ENCODE measurements at regions not wholly inside any gene's neighbourhood (a gene's known extent, or its start where the extent isn't known, plus 50 kb on each side); places are given as distances from the start of the nearest gene placed in this dataset.

DNA sequence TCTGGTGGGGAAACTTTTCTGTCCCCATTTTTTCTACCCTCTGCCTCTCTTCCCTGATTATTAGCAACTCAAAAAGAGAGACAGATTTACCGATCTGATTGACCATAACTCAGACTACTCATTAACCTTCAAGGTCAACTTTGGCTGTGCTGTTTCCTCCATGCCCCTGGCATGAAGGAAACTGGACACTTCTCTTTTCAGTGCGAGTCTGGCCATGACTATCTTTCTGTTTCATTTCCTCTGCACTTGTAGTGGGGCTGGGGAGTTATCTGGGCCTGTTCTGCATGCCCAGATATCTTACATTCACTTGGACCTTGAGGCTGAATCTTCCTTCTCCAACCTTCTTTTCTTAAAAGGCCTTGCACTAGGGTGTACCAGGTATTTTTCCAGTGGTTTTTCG lies 76.9 kb upstream of the SLCO2A1 start:
- Histone ChIP-seq H3K4me2 (ENCODE audit: low read depth, low read length) (no peak overlapping the region), H3K4me3 (ENCODE audit: insufficient read depth, low read depth, low read length) (no peak overlapping the region), H3K9me3 (ENCODE audit: control insufficient read depth, insufficient read depth, low read length) (peaks cover 2% of the 10 kb centered on the region), H4K20me1 (ENCODE audit: insufficient read depth, low read length) (no peaks in the 10 kb centered on the region), H3K27me3 (ENCODE audit: control insufficient read depth, insufficient read depth, low read length) (no peaks in the 10 kb centered on the region), H3K14ac (replicated peaks; ENCODE audit: low read depth, low read length) (no peak overlapping the region), H4K8ac (ENCODE audit: low read depth in 2 of 2, low read length in 2 of 2) (no peak overlapping the region), H3K4ac (ENCODE audit: low read depth, low read length) (no peak overlapping the region), H4K91ac (ENCODE audit: insufficient read depth, low read depth, low read length) (no peak overlapping the region), H2BK5ac (ENCODE audit: low read depth, low read length, poor library complexity, severe bottlenecking) (no peak overlapping the region), H3K79me1 (ENCODE audit: low read depth in 1 of 2, low read length in 2 of 2) (no peaks in the 10 kb centered on the region), H3K9me1 (ENCODE audit: insufficient read depth, low read length) (no peaks in the 10 kb centered on the region), H3K36me3 (ENCODE audit: control insufficient read depth, insufficient read depth, low read length) (0 out of 2 replicates have a peak, but pooled peaks cover 1% of the 10 kb centered on the region), H2BK120ac (ENCODE audit: low read depth, low read length) (no peak overlapping the region), H3K23ac (ENCODE audit: low read depth, low read length) (no peak overlapping the region), H2AK9ac (replicated peaks; ENCODE audit: low read depth, low read length, poor library complexity) (no peak overlapping the region), H2AFZ (replicated peaks; ENCODE audit: low read length, poor library complexity) (no peak overlapping the region), H3K18ac (ENCODE audit: low read depth, low read length) (no peak overlapping the region), H3K4me1 (ENCODE audit: control insufficient read depth, insufficient read depth, low read length) (no peaks in the 10 kb centered on the region), H2AK5ac (ENCODE audit: low read depth, low read length) (no peak overlapping the region), H3K9ac (ENCODE audit: low read depth, low read length) (no peak overlapping the region), H2BK15ac (ENCODE audit: low read depth, low read length) (no peak overlapping the region), H4K5ac (ENCODE audit: low read depth, low read length) (no peak overlapping the region), H3K27ac (ENCODE audit: insufficient read depth, low read length) (no peak overlapping the region), H2BK20ac (ENCODE audit: low read depth, low read length) (no peak overlapping the region), H3K56ac (ENCODE audit: extremely low read depth, insufficient read depth, low read length) (no peak overlapping the region)
- ATAC-seq (ENCODE audit: low read depth) = no peak
- dilution Hi-C loops (cut with HindIII; ENCODE audit: low sequenced_read_pairs, unreplicated experiment) (no loop called here), in situ Hi-C loops (cut with MboI; ENCODE audit: low sequenced_read_pairs) (no loop called here), intact Hi-C loops (cut with micrococcal nuclease) (no loop called here)
- POLR2A ChIA-PET (ENCODE audit: unreplicated experiment) = no interaction called here
- TF ChIP-seq, protein P1, sequence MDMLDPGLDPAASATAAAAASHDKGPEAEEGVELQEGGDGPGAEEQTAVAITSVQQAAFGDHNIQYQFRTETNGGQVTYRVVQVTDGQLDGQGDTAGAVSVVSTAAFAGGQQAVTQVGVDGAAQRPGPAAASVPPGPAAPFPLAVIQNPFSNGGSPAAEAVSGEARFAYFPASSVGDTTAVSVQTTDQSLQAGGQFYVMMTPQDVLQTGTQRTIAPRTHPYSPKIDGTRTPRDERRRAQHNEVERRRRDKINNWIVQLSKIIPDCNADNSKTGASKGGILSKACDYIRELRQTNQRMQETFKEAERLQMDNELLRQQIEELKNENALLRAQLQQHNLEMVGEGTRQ (IDR thresholded peaks at IDR 0.05; ENCODE audit: low read depth, low read length) = no peak
- TF ChIP-seq CEBPB (IDR thresholded peaks at IDR 0.05; ENCODE audit: low read depth, low read length) (no peak), BHLHE40 (IDR thresholded peaks at IDR 0.05; ENCODE audit: low read depth, low read length) (no peak), MXI1 (IDR thresholded peaks at IDR 0.05; ENCODE audit: borderline replicate concordance, low read depth, low read length) (no peak), RAD21 (IDR thresholded peaks at IDR 0.05; ENCODE audit: low read length) (no peak), CHD1 (IDR thresholded peaks at IDR 0.05; ENCODE audit: low read depth, low read length) (no peak), POLR2A (IDR thresholded peaks at IDR 0.05; ENCODE audit: low read depth, low read length) (no peak), MAFK (IDR thresholded peaks at IDR 0.05; ENCODE audit: low read depth, low read length) (no peak), RCOR1 (IDR thresholded peaks at IDR 0.05; ENCODE audit: insufficient replicate concordance, low read length) (no peak), RFX5 (IDR thresholded peaks at IDR 0.05; ENCODE audit: low read depth, low read length) (no peak)
- TF ChIP-seq, protein P2, sequence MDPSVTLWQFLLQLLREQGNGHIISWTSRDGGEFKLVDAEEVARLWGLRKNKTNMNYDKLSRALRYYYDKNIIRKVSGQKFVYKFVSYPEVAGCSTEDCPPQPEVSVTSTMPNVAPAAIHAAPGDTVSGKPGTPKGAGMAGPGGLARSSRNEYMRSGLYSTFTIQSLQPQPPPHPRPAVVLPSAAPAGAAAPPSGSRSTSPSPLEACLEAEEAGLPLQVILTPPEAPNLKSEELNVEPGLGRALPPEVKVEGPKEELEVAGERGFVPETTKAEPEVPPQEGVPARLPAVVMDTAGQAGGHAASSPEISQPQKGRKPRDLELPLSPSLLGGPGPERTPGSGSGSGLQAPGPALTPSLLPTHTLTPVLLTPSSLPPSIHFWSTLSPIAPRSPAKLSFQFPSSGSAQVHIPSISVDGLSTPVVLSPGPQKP (IDR thresholded peaks at IDR 0.05; ENCODE audit: borderline replicate concordance, low read depth, low read length) = no peak
- TF ChIP-seq, protein P3, sequence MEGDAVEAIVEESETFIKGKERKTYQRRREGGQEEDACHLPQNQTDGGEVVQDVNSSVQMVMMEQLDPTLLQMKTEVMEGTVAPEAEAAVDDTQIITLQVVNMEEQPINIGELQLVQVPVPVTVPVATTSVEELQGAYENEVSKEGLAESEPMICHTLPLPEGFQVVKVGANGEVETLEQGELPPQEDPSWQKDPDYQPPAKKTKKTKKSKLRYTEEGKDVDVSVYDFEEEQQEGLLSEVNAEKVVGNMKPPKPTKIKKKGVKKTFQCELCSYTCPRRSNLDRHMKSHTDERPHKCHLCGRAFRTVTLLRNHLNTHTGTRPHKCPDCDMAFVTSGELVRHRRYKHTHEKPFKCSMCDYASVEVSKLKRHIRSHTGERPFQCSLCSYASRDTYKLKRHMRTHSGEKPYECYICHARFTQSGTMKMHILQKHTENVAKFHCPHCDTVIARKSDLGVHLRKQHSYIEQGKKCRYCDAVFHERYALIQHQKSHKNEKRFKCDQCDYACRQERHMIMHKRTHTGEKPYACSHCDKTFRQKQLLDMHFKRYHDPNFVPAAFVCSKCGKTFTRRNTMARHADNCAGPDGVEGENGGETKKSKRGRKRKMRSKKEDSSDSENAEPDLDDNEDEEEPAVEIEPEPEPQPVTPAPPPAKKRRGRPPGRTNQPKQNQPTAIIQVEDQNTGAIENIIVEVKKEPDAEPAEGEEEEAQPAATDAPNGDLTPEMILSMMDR (conservative IDR thresholded peaks at IDR 0.05; ENCODE audit: low read depth, low read length) = no peak
- CTCF ChIA-PET = no interaction called here
- WGBS, 2 experiments (ENCODE audit: extremely low coverage in 2 of 2, insufficient read length in 1 of 2) = no CpG with 5 or more reads among the region's 3 CpGs
- no peak for DNase-seq
- no TSS peak for BruUV-seq (replicated peaks)

Measured in IMR-90 (cell line).